DMS79 (cell line): ENCODE measurements at regions not wholly inside any gene's neighbourhood (a gene's known extent, or its start where the extent isn't known, plus 50 kb on each side); places are given as distances from the start of the nearest gene placed in this dataset.

ENCODE experiments used
- DNase-seq: peaks from one replicate; lab custom pipeline; 2025; lab: John Stamatoyannopoulos, UW

- no peak for DNase-seq
Measured at GRCh38 chr14:44297437-44297836, 209.6 kb downstream of the FSCB start.

GRCh38 chr14:44291366-44291915 lies 215.6 kb downstream of the FSCB start:
- no peak for DNase-seq

GRCh38 chr14:44287858-44288257 lies 219.2 kb downstream of the FSCB start:
- no peak for DNase-seq

GRCh38 chr14:44286201-44286600 lies 220.9 kb downstream of the FSCB start:
- DNase-seq: no peak

- DNase-seq: no peak
Measured at GRCh38 chr14:44283836-44284235, 223.2 kb downstream of the FSCB start.

GRCh38 chr14:44279357-44279756 lies 227.7 kb downstream of the FSCB start:
- DNase-seq: no peak

GRCh38 chr14:44271637-44272036 lies 235.4 kb downstream of the FSCB start:
- DNase-seq: no peak

GRCh38 chr14:44271006-44271405 lies 236.1 kb downstream of the FSCB start:
- no peak for DNase-seq

GRCh38 chr14:44265246-44265645 lies 241.8 kb downstream of the FSCB start:
- DNase-seq: no peak

GRCh38 chr14:44215660-44216059 lies 291.4 kb downstream of the FSCB start:
- DNase-seq: no peak

- DNase-seq: no peak
Measured at GRCh38 chr14:44211718-44212117, 295.4 kb downstream of the FSCB start.

GRCh38 chr14:44204061-44204835 lies 302.8 kb downstream of the FSCB start:
- DNase-seq: no peak

GRCh38 chr14:44180975-44181374 lies 326.1 kb downstream of the FSCB start:
- no peak for DNase-seq

- DNase-seq: no peak
Measured at GRCh38 chr14:44170556-44170955, 336.5 kb downstream of the FSCB start.

GRCh38 chr14:44170101-44170500 lies 337.0 kb downstream of the FSCB start:
- no peak for DNase-seq

GRCh38 chr14:44168566-44168965 lies 338.5 kb downstream of the FSCB start:
- DNase-seq: no peak

GRCh38 chr14:44166611-44167010 lies 340.5 kb downstream of the FSCB start:
- no peak for DNase-seq

- no peak for DNase-seq
Measured at GRCh38 chr14:44165936-44166335, 341.1 kb downstream of the FSCB start.

- DNase-seq: no peak
Measured at GRCh38 chr14:44165286-44165685, 341.8 kb downstream of the FSCB start.

GRCh38 chr14:44163946-44164345 lies 343.1 kb downstream of the FSCB start:
- no peak for DNase-seq

GRCh38 chr14:44162197-44162596 lies 344.9 kb downstream of the FSCB start:
- DNase-seq: no peak

GRCh38 chr14:44154874-44155273 lies 352.2 kb downstream of the FSCB start:
- DNase-seq: no peak

- no peak for DNase-seq
Measured at GRCh38 chr14:44154446-44154845, 352.6 kb downstream of the FSCB start.
